GM12891 (cell line): ENCODE measurements at regions not wholly inside any gene's neighbourhood (a gene's known extent, or its start where the extent isn't known, plus 50 kb on each side); places are given as distances from the start of the nearest gene placed in this dataset.

Experiments
- PAX5 ChIP-seq: IDR thresholded peaks from 2 replicates; pipeline ENCODE4 v1.6.1; 2011; ENCODE audit warnings: low read length, moderate library complexity, mild to moderate bottlenecking; ENCODE audit not compliant: insufficient read depth, severe bottlenecking
- POLR2A ChIP-seq: IDR thresholded peaks from 2 replicates; pipeline ENCODE4 v1.6.1; 2011; ENCODE audit warnings: low read depth, low read length, control low read depth
- POLR2AphosphoS5 ChIP-seq: IDR thresholded peaks from 2 replicates; pipeline ENCODE4 v1.6.1; 2011; ENCODE audit warnings: low read depth, low read length, control low read depth
- POU2F2 ChIP-seq: IDR thresholded peaks from 2 replicates; pipeline ENCODE4 v1.6.1; 2011; ENCODE audit warnings: low read depth, mild to moderate bottlenecking, control low read depth, low read length, moderate library complexity
- TAF1 ChIP-seq: IDR thresholded peaks from 2 replicates; pipeline ENCODE4 v1.6.1; 2011; ENCODE audit warnings: low read depth, low read length, control low read depth

GRCh38 chr13:40494946-40495620, 171.4 kb downstream of the FOXO1 start:
- TF ChIP-seq POLR2AphosphoS5, result no peak
- TF ChIP-seq TAF1, result no peak
- no peak for TF ChIP-seq POLR2A
- no peak for TF ChIP-seq POU2F2
- TF ChIP-seq PAX5, result no peak
